ENCODE measurements at regions not wholly inside any gene's neighbourhood (a gene's known extent, or its start where the extent isn't known, plus 50 kb on each side); places are given as distances from the start of the nearest gene placed in this dataset.
"Not testable (repeated sequence)": the region's sequence is repeated elsewhere in the genome, so short reads cannot be mapped to it uniquely, and the experiment has no call there.

DNA sequence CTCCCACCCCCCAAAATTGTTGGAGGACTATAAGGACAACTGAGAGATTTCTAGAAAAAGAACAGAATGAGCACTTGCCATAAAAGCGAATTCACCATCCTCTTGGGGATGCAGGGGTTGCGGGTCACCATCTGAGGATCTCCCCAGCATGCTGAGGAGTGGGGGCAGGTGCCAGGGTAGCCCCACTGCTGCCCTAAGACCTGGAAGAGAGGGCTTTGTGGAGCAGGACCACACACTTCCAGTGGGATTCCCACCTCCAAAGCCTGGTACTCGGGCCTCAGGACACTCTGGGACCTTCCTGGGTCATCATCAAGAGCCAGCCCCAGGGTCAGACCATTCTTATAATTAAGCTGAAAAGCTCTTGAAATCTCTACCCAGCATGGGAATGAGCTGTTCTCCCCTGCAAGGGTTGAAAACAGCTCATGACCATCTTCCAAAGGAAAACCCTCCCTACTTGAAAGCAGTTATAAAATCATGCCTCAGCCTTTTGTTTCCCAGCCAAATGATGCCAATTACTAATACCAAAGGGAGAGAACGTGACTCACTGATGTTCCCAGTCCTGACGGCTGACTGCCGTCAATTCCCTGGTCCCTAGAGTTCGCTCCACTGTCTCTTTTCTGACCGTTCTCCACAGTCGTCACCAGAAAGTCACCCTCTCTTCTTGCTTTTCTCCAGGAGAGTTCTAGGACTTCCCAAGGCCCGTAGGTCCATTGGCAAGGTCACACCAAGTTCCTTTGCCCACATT lies 76.8 kb upstream of the CREB3L1 start:
- H3K27me3 ChIP-seq = peaks cover 6% of the 10 kb centered on the region; the same call in 1 of the 2 replicates
- no peaks in the 10 kb centered on the region for H3K36me3 ChIP-seq
- H3K9me3 ChIP-seq = no peaks in the 10 kb centered on the region
- no peak overlapping the region for H3K4me3 ChIP-seq
- DNase-seq = peak; percentile 40

DNA sequence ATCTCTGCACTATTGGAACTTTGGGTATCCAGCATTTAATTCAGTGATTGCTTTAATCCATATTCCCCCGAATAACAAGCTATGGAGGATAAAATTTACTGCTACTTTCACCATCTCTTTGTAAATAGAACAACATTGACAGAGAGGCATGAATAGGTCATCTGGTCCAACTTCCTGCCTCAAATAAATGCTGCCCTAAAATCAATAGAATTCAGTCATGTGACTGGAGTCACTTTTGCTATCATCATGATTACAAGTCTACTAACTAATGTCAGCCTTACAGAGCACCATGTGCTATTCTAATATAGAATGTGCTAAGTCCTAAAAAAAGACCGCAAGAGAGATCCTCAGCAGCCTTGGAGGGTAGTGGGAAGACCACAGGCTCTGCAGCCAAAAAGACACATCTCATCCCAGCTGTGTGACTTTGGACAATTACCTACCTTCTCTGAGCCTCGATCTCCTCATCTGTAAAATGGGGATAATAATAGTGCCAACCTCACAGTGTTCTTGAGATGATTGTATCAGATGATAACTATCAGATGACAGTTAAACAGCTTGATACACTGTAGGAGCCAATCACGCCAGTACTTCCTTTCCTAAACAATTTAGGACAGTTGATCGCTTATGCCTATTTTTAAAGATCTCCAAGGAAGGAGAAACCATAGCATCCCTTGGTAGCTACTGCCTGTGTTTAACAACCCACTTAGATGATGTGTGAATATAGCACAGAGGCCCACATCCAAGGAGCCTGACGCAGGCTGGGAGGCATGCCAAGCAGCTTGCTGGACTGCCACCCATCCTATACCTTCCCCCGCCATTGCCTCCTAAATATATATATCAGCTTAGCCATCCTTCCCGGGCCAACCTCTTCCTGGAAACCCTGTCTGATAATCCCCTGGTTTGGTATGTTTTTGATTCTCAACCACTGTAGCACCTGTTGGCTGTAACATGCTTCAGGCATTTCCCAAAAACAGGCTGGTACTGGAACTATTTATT lies 77.3 kb upstream of the PHF21A start:
- Histone ChIP-seq H3K4me3 (no peak overlapping the region), H3K27me3 (peaks cover 6% of the 10 kb centered on the region; the same call in 1 of the 2 replicates), H3K9me3 (no peaks in the 10 kb centered on the region), H3K36me3 (no peaks in the 10 kb centered on the region)
- no peak for DNase-seq

DNA sequence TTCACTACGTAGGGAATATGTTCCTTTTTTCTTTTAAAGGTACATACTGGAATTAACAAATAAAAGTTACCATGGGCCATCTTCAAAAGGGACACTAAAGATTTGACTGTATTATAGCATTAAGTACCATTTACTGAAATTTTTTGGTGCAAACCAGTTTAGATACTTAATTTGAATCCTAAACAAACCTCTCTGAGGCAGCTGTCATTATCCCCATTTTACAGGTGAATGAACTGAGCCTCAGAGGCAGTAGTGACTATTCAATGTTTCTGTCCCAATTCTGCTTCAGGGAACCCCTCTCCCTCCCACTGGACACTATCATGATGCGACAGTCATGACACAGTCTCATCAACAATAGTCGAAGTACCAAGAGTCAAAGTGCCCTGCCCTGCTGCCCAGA lies 76.2 kb upstream of the PHF21A start:
- DNase-seq = no peak
- H3K9me3 ChIP-seq = no peaks in the 10 kb centered on the region
- no peak overlapping the region for H3K4me3 ChIP-seq
- H3K27me3 ChIP-seq = peaks cover 6% of the 10 kb centered on the region; the same call in 1 of the 2 replicates
- H3K36me3 ChIP-seq = no peaks in the 10 kb centered on the region

DNA sequence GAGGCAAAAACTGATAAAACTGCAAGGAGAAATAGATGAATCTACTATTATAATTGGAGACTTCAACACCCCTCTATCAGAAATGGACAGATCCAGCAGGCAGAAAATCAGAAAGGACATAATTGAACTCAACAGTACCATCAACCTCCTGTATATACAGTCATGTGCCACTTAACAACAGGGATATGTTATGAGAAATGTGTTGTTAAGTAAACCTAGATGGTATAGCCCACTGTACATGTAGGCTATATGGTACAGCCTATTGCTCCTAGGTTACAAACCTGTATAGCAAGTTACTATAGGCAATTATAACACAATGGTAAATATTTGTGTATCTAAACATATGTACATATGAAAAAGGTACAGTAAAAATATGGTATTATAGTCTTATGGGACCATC lies 66.8 kb upstream of the PHF21A start:
- no peaks in the 10 kb centered on the region for H3K36me3 ChIP-seq
- no peak overlapping the region for H3K4me3 ChIP-seq
- H3K9me3 ChIP-seq = peaks cover 9% of the 10 kb centered on the region
- DNase-seq = no peak
- peaks cover 17% of the 10 kb centered on the region for H3K27me3 ChIP-seq

DNA sequence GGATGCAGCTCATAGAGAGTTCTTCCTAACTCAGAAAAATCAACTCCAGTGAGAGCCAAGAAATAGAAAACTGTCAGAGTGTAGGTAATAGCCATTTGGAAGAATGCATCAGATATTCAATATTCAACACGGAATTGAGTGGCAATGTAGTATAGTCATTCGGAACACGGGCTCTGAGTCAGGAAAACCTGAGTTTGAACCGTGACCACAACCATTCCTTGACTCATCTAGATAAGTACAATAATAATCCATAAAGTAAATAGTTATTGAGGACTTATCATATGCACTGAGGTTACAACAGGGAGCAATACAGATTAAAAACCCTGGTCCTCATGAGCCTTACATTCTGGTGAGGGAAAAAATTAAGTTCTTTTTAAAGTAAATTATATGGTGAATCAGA lies 62.6 kb upstream of the PHF21A start:
- Histone ChIP-seq H3K9me3 (no peaks in the 10 kb centered on the region; the same call in 1 of the 2 replicates), H3K27me3 (peaks cover 19% of the 10 kb centered on the region), H3K4me3 (no peak overlapping the region), H3K36me3 (no peaks in the 10 kb centered on the region)
- DNase-seq = peak; percentile 59

DNA sequence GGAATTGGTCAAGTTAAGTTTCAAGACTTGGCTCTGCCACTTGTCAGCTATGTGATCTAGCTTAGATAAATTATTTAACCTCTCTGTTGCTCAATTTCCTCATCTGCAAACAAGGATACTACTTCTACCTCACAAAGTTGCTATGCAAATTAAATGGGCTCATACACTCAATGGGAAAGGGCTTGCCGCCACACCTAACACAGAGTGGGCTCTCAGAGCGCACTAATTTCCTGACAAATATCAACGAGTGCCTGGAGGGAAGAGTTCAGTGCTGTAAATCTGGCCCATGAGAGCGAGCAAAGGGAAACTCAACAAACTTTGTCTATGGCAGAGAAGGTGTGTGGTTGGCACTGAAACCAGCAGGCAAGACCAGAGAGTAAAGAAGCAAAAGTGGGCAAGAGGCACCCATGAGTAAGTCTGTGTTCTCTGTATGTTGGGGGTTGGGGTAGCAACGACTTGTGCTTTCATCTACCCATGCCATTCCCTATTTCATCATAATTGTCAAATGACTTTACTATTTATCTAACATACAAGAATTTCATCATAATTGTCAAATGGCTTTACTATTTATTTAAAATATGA lies 60.7 kb upstream of the PHF21A start:
- Histone ChIP-seq H3K9me3 (no peaks in the 10 kb centered on the region), H3K27me3 (peaks cover 17% of the 10 kb centered on the region), H3K4me3 (no peak overlapping the region), H3K36me3 (no peaks in the 10 kb centered on the region)
- no peak for DNase-seq

DNA sequence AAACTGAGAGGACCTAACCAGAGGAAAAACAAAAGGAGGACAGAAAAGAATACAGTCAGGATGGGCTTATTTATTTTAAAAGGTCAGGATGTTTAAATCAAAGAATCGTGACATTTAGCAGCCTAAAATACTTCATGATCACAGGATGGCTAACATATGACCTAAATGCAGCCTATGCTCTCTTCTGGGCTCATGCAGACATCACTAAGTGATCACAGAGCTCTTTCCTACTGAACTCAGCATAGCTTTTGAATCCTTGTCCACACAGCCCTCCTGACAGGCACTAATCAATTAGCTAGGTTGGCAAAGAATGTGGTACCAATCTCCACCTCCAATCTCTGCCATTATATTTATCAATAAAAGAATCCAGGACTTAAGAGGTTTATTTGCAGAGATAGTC lies 60.1 kb upstream of the PHF21A start:
- Histone ChIP-seq H3K4me3 (no peak overlapping the region), H3K36me3 (no peaks in the 10 kb centered on the region), H3K27me3 (peaks cover 17% of the 10 kb centered on the region), H3K9me3 (no peaks in the 10 kb centered on the region)
- no peak for DNase-seq

DNA sequence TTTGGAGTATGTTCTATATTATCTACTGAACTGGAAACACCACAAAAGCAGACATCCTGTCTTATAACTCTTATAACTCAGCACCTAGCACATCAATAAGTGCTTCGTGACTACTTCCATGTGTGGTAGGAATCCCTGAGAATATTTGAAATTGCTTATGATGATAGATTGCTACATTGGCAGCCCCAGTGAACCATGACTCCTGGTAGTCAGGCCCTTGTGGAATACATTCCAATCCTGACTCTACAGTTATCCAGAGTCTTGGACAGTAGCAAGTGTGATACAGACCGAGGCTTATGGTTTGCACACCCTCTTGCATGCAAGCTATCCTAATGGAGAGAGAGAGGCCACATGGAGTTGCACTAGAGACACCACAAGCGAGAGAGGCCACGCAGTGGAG lies 59.5 kb upstream of the PHF21A start:
- Histone ChIP-seq H3K9me3 (no peaks in the 10 kb centered on the region), H3K4me3 (no peak overlapping the region), H3K27me3 (peaks cover 17% of the 10 kb centered on the region), H3K36me3 (no peaks in the 10 kb centered on the region)
- DNase-seq = no peak

DNA sequence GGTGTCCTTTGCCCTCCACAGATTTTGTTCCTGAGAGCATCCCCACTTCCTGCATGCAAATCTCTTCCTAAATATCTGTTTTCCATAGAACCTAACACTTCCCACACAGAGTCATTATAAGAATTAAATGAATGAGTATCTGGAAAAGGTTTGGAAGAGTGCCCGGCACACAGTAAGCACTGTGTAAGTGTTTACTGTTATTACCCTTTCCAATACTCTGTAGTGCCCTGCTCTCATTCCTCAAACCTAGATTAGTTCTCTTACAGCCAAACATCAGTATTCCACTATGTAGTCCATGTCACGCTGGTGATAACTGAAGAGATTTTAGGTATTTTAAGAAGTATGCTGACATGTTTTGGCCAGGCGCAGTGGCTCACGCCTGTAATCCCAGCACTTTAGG lies 57.3 kb upstream of the PHF21A start:
- Histone ChIP-seq H3K4me3 (no peak overlapping the region), H3K9me3 (no peaks in the 10 kb centered on the region), H3K36me3 (no peaks in the 10 kb centered on the region), H3K27me3 (peaks cover 10% of the 10 kb centered on the region)
- DNase-seq = no peak

DNA sequence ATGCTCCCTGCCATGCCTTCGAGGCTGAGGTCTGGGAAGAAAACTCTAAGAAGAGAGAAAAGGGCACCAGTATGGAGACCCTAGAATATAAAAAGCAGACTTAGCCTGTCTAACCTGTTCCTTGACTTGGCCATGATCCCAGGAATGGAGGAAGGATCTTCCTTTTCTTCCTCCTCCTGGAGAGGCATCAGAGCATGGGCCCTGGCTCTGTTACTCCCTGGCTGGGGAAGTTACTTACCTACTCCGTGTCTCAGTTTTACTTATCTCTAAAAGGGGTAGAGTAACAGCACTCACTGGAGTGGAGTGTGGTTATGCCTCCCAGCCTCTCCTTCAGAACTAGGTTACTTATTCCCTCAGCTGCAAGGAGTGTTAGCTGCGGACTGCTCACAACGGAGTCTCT lies 55.2 kb upstream of the PHF21A start:
- Histone ChIP-seq H3K27me3 (peaks cover 10% of the 10 kb centered on the region), H3K9me3 (no peaks in the 10 kb centered on the region; the same call in 1 of the 2 replicates), H3K36me3 (no peaks in the 10 kb centered on the region), H3K4me3 (no peak overlapping the region)
- no peak for DNase-seq

DNA sequence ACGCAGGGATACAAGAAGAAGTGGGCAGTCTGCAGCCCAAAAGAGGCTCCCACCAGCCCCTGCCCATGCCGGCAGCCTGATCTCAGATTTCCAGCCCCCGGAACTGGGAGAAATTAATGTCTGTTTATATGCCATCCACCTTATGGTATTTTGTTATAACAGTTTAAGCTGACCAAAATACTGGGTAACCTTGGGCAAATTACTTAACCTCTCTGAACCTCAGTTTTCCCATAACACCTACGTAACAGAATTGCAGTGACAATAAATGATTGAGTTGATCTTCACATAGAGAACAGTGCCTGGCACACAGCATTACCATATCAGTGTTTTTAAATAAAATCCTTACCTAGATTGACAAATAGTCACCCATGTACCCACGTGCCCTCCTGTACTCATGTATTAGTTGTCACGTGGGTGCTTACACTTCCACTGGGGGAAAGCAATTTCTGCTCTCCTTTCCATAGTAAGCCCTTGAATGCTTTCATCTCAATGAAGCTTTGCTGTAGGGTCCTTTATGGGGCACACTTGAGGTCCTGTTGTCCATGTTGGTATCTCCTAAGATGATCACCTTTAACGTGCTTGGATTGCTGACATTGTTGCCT lies 54.2 kb upstream of the PHF21A start:
- Histone ChIP-seq H3K9me3 (no peaks in the 10 kb centered on the region; the same call in 1 of the 2 replicates), H3K27me3 (peaks cover 12% of the 10 kb centered on the region), H3K36me3 (no peaks in the 10 kb centered on the region), H3K4me3 (no peak overlapping the region)
- DNase-seq = no peak

DNA sequence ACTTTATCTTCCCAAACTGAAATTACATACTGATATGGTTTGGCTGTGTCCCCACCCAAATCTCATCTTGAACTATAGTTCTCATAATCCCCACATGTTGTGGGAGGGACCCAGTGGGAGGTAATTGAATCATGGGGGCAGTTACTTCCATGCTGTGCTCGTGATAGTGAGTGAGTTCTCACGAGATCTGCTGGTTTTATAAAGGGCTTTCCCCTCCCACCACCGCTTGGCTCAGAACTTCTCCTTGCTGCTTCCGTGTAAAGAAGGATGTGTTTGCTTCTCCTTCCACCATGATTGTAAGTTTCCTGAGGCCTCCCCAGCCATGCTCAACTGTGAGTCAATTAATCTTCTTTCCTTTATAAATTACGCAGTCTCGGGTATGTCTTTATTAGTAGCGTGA lies 50.4 kb upstream of the PHF21A start:
- not testable (repeated sequence) for H3K27me3 ChIP-seq, H3K9me3 ChIP-seq, H3K36me3 ChIP-seq, DNase-seq, H3K4me3 ChIP-seq
